ENCODE measurements at regions not wholly inside any gene's neighbourhood (a gene's known extent, or its start where the extent isn't known, plus 50 kb on each side); places are given as distances from the start of the nearest gene placed in this dataset.

DNA sequence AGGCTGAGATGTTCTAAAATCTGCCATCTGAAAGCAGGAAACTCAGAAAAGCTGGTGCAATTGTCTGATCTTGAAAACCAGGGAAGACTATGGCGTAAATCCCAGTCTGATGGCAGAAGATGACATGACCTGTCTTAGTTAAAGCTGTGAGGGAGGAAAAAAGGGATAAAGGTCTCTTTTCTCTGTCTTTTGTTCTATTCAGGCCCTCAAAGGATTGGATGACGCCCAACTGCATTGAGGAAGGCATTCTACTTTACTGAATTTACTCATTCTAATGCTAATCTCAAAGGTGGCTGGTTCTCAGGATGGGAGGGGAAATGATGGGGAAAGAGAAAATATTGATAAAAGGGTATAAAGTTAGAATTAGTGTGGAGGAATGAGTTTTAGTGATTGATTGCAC lies 312.8 kb upstream of the CTNND2 start:
- Histone ChIP-seq H2AK5ac (ENCODE audit: insufficient read length, low read length) (no peak overlapping the region), H3K23me2 (ENCODE audit: insufficient read length, low read depth, low read length, poor library complexity, severe bottlenecking) (no peaks in the 10 kb centered on the region), H3K79me1 (ENCODE audit: insufficient read depth, low read depth, low read length, poor library complexity, severe bottlenecking) (no peaks in the 10 kb centered on the region), H3K23ac (ENCODE audit: insufficient read length, low read depth, low read length) (no peak overlapping the region), H2BK12ac (ENCODE audit: insufficient read length, low read depth, low read length) (no peak overlapping the region), H3T11ph (ENCODE audit: low read length) (no peak overlapping the region), H4K20me1 (ENCODE audit: control insufficient read depth, insufficient read depth, insufficient read length) (no peaks in the 10 kb centered on the region), H2BK15ac (ENCODE audit: low read depth, low read length) (no peak overlapping the region), H3K9me3 (ENCODE audit: control insufficient read depth, low read depth, low read length) (no peaks in the 10 kb centered on the region), H2BK5ac (ENCODE audit: insufficient read length, low read length) (no peak overlapping the region), H3K79me2 (ENCODE audit: insufficient read depth, low read length) (no peaks in the 10 kb centered on the region), H3K4me1 (ENCODE audit: insufficient read depth, low read length) (peaks cover 2% of the 10 kb centered on the region; the same call in 1 of the 2 replicates), H3K9ac (ENCODE audit: extremely low read depth, insufficient read length, low read length) (no peak overlapping the region), H4K91ac (ENCODE audit: insufficient read length, low read depth, low read length) (no peak overlapping the region), H4K5ac (ENCODE audit: insufficient read length, low read depth, low read length) (no peak overlapping the region), H2BK120ac (ENCODE audit: low read depth, low read length, poor library complexity, severe bottlenecking) (no peak overlapping the region), H3K4me2 (ENCODE audit: insufficient read depth, insufficient read length, low read length) (no peak overlapping the region), H3K27me3 (ENCODE audit: insufficient read depth, low read length) (no peaks in the 10 kb centered on the region), H4K8ac (replicated peaks; ENCODE audit: insufficient read length, low read depth, low read length) (no peak overlapping the region), H3K56ac (ENCODE audit: insufficient read length, low read depth, low read length) (no peak overlapping the region), H3K27ac (ENCODE audit: insufficient read length, low read depth, low read length) (no peak overlapping the region), H2AFZ (ENCODE audit: low read length) (no peak overlapping the region), H3K18ac (ENCODE audit: insufficient read length, low read depth, low read length) (no peak overlapping the region), H2BK20ac (ENCODE audit: low read depth, low read length, poor library complexity, severe bottlenecking) (no peak overlapping the region), H3K4ac (ENCODE audit: low read depth, low read length) (no peak overlapping the region), H3K14ac (ENCODE audit: insufficient read depth, low read length) (no peak overlapping the region)
- Mint-ChIP-seq H3K4me1 (peaks cover 17 to 20% of the 10 kb centered on the region in 2 experiments), H3K36me3 (ENCODE audit: insufficient read depth in 1 of 3, low read depth in 3 of 3) (peaks cover 7 to 36% (median 25%) of the 10 kb centered on the region in 3 experiments), H3K4me3 (no peak overlapping the region), H3K9me3 (peaks cover 26 to 36% of the 10 kb centered on the region in 2 experiments), H3K27ac (peak overlapping the region in 1 of 3 experiments; percentile 73; a peak in 3 of 7 replicates), H3K27me3 (ENCODE audit: low read depth) (peaks cover 6% of the 10 kb centered on the region)
- WGBS (ENCODE audit: extremely low coverage, insufficient read length, low lambda C conversion rate): no CpG with 5 or more reads among the region's 2 CpGs
- DNase-seq: peak; percentile 31
- TF ChIP-seq, protein P1, sequence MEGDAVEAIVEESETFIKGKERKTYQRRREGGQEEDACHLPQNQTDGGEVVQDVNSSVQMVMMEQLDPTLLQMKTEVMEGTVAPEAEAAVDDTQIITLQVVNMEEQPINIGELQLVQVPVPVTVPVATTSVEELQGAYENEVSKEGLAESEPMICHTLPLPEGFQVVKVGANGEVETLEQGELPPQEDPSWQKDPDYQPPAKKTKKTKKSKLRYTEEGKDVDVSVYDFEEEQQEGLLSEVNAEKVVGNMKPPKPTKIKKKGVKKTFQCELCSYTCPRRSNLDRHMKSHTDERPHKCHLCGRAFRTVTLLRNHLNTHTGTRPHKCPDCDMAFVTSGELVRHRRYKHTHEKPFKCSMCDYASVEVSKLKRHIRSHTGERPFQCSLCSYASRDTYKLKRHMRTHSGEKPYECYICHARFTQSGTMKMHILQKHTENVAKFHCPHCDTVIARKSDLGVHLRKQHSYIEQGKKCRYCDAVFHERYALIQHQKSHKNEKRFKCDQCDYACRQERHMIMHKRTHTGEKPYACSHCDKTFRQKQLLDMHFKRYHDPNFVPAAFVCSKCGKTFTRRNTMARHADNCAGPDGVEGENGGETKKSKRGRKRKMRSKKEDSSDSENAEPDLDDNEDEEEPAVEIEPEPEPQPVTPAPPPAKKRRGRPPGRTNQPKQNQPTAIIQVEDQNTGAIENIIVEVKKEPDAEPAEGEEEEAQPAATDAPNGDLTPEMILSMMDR (conservative IDR thresholded peaks at IDR 0.05): no peak
